T-cell (primary cell): ENCODE measurements at regions not wholly inside any gene's neighbourhood (a gene's known extent, or its start where the extent isn't known, plus 50 kb on each side); places are given as distances from the start of the nearest gene placed in this dataset.

Experiments used
- ATAC-seq, 4 experiments: fragments of 200-7000 bp in 3 of 4; fragments of 150-1000 bp in 1 of 4; cut with Tn5 transposase; replicated peaks in 1 of 4; 1 replicate in 3 of 4; 2 replicates in 1 of 4; pipeline ENCODE4 v1.10.0; 2021; ENCODE audit warnings: moderate library complexity in 3 of 4, mild to moderate bottlenecking in 2 of 4, moderate number of reproducible peaks in 1 of 4
- CTCF ChIA-PET, 2 donors: fragments of 300-600 bp; sonication (Branson Sonifier 250); formaldehyde crosslinking; loops; one replicate each; lab custom pipeline; 2022; ENCODE audit warnings: antibody characterized with exemption in 2 of 2; lab: Charles Lee
- POLR2A ChIA-PET, 2 donors: fragments of 300-600 bp; sonication (Branson Sonifier 250); formaldehyde crosslinking; loops; one replicate each; lab custom pipeline; 2022; ENCODE audit warnings: antibody characterized with exemption in 2 of 2; lab: Charles Lee
- DNase-seq, 35 experiments: peaks; one replicate each; pipeline versions ENCODE4 v3.0.0 to v3.0.0-alpha.2; 2013 to 2023
- H3K27ac ChIP-seq: one replicate; pipeline ENCODE4 v1.5.1; 2013; ENCODE audit warnings: low read length
- H3K27me3 ChIP-seq, 2 experiments: replicated peaks in 1 of 2; 1 replicate in 1 of 2; 2 replicates in 1 of 2; pipeline versions ENCODE4 v1.6.1 to v1.7.0; 2013; ENCODE audit warnings: low read length in 1 of 2, mixed read lengths in 1 of 2; ENCODE audit not compliant: control insufficient read depth in 2 of 2, insufficient read depth in 2 of 2; ENCODE audit errors: extremely low read depth in 1 of 2
- H3K36me3 ChIP-seq, 2 donors: 1 replicate in 1 of 2; 2 replicates in 1 of 2; pipeline versions ENCODE4 v1.6.1 to v1.7.0; 2013; ENCODE audit warnings: low read length in 1 of 2; ENCODE audit not compliant: control insufficient read depth in 2 of 2, insufficient read depth in 1 of 2; ENCODE audit errors: extremely low read depth in 1 of 2
- H3K4me1 ChIP-seq, 2 experiments: 1 replicate in 1 of 2; 2 replicates in 1 of 2; pipeline versions ENCODE4 v1.6.1 to v1.7.0; 2013; ENCODE audit warnings: low read length in 2 of 2, mixed read lengths in 1 of 2; ENCODE audit not compliant: insufficient read depth in 2 of 2, control insufficient read depth in 1 of 2; ENCODE audit errors: extremely low read depth in 1 of 2
- H3K4me3 ChIP-seq, 2 donors: 1 replicate in 1 of 2; 2 replicates in 1 of 2; pipeline versions ENCODE4 v1.5.1 to v1.7.0; 2013; ENCODE audit warnings: mild to moderate bottlenecking in 2 of 2, low read length in 1 of 2, moderate library complexity in 1 of 2; ENCODE audit not compliant: control insufficient read depth in 1 of 2; ENCODE audit errors: extremely low read depth in 1 of 2
- H3K9me3 ChIP-seq: 2 replicates; pipeline ENCODE4 v1.7.0; 2013
- H3K27ac Mint-ChIP-seq, 2 donors: one replicate each; pipeline ENCODE4 v1.8.0; 2020 to 2021; ENCODE audit warnings: mild to moderate bottlenecking in 2 of 2, mixed read lengths in 2 of 2
- H3K27me3 Mint-ChIP-seq, 2 donors: one replicate each; pipeline ENCODE4 v1.8.0; 2021 to 2022; ENCODE audit warnings: mixed read lengths in 2 of 2
- H3K36me3 Mint-ChIP-seq: one replicate; pipeline ENCODE4 v1.8.0; 2021; ENCODE audit warnings: mixed read lengths
- H3K4me1 Mint-ChIP-seq, 3 donors: one replicate each; pipeline ENCODE4 v1.8.0; 2020 to 2022; ENCODE audit warnings: mixed read lengths in 3 of 3, mild to moderate bottlenecking in 1 of 3
- H3K4me3 Mint-ChIP-seq, 3 donors: one replicate each; pipeline ENCODE4 v1.8.0; 2020 to 2022; ENCODE audit warnings: mild to moderate bottlenecking in 3 of 3, mixed read lengths in 3 of 3, moderate library complexity in 3 of 3
- H3K9me3 Mint-ChIP-seq, 3 donors: one replicate each; pipeline ENCODE4 v1.8.0; 2020 to 2022; ENCODE audit warnings: mixed read lengths in 3 of 3
- WGBS: methylation state at CpG from one replicate; pipeline ENCODE4 v1.1.5; 2013; ENCODE audit warnings: missing lambda C conversion rate; ENCODE audit not compliant: insufficient coverage; 5-methylcytosine and 5-hydroxymethylcytosine counted together

DNA sequence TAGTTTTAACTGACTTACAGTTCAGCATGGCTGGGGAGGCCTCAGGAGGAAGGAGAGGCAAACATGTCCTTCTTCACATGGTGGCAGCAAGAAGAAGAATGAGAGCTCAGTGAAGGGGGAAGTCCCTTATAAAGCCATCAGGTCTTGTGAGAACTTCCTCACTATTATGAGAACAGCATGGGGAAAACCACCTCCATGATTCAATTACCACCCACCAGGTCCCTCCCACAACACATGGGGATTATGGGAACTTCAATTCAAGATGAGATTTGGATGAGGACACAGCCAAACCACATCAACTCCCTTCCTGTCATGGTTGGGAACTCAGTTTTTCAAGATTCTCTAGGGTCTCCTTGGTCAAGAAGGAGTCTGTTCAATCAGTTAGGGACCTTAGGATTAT is 432.9 kb upstream of the CNTN5 start:
- Histone ChIP-seq H3K36me3 (no peaks in the 10 kb centered on the region), H3K4me1 (no peaks in the 10 kb centered on the region), H3K27ac (no peak overlapping the region), H3K27me3 (no peaks in the 10 kb centered on the region), H3K9me3 (no peaks in the 10 kb centered on the region), H3K4me3 (no peak overlapping the region)
- Mint-ChIP-seq H3K4me1 (no peaks in the 10 kb centered on the region), H3K36me3 (no peaks in the 10 kb centered on the region), H3K27ac (no peak overlapping the region), H3K27me3 (no peaks in the 10 kb centered on the region), H3K4me3 (no peak overlapping the region), H3K9me3 (peaks cover 0 to 11% (median 9%) of the 10 kb centered on the region in 3 donors)
- ATAC-seq (no peak), DNase-seq (no peak)
- CTCF ChIA-PET, result interaction anchor here in 1 of 2 donors (0.6 kb wide), 1 partner anchor 39 kb away, joined by 3 read pairs; no protein-coding TSS in a partner anchor
- POLR2A ChIA-PET, result no interaction called here

DNA sequence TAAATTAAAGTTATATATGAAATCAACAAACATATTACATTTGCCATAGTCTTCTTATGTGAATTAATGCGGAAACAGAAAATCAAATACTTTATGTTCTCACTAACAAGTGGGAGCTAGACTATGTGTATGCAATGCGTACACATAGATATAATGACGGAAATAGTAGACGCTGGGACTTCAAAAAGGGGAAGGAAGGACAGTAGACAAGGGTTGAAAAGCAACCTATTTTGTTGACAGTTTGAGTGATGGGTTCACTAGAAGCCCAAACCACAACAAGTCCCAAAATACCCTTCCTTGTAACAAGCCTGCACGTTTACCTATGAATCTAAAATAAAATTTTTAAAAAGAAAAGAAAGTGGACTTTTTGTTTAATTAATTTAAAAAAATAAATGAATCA is 430.8 kb upstream of the CNTN5 start:
- peaks cover 6 to 18% (median 15%) of the 10 kb centered on the region in 3 donors for H3K9me3 Mint-ChIP-seq
- no peaks in the 10 kb centered on the region for H3K36me3 Mint-ChIP-seq
- no peak overlapping the region for H3K4me3 ChIP-seq
- ATAC-seq (no peak), DNase-seq (no peak)
- no peaks in the 10 kb centered on the region for H3K9me3 ChIP-seq
- H3K36me3 ChIP-seq, result no peaks in the 10 kb centered on the region
- H3K4me3 Mint-ChIP-seq, result no peak overlapping the region
- no peak overlapping the region for H3K27ac ChIP-seq
- H3K27ac Mint-ChIP-seq, result no peak overlapping the region
- H3K4me1 Mint-ChIP-seq, result no peaks in the 10 kb centered on the region
- no CpG with 5 or more reads among the region's 5 CpGs for WGBS
- ChIA-PET POLR2A (no interaction called here), CTCF (no interaction called here)
- H3K27me3 ChIP-seq, result no peaks in the 10 kb centered on the region
- no peaks in the 10 kb centered on the region for H3K4me1 ChIP-seq
- H3K27me3 Mint-ChIP-seq, result no peaks in the 10 kb centered on the region

DNA sequence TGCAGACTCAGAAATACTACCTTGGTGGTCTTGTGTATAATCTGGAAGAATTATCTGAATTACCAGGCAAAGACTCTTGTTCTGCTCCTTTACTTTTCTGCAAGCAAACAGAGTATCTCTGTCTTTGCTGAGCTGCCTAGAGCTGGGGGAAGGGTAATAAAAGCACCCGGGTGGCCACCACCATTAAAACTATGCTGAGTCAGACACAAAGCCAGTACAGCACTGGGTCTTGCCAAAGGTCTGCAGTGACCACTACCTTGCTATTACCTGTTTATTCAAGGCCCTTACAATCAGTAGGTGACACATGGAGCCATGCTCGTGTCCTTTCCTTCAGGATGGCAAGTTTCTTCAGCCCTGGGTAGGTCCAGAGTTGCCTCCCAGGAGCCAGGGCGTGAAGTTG is 420.6 kb upstream of the CNTN5 start:
- 71% methylated on average over 3 of the region's 3 CpGs for WGBS
- Histone ChIP-seq H3K4me3 (no peak overlapping the region), H3K36me3 (no peaks in the 10 kb centered on the region), H3K27me3 (no peaks in the 10 kb centered on the region), H3K9me3 (no peaks in the 10 kb centered on the region), H3K27ac (no peak overlapping the region), H3K4me1 (no peaks in the 10 kb centered on the region)
- Mint-ChIP-seq H3K27ac (no peak overlapping the region), H3K4me1 (no peaks in the 10 kb centered on the region), H3K9me3 (peaks cover 14 to 25% (median 19%) of the 10 kb centered on the region in 3 donors), H3K36me3 (no peaks in the 10 kb centered on the region), H3K4me3 (no peak overlapping the region), H3K27me3 (no peaks in the 10 kb centered on the region)
- ChIA-PET CTCF (no interaction called here), POLR2A (no interaction called here)
- ATAC-seq, result no peak
- DNase-seq, result no peak

DNA sequence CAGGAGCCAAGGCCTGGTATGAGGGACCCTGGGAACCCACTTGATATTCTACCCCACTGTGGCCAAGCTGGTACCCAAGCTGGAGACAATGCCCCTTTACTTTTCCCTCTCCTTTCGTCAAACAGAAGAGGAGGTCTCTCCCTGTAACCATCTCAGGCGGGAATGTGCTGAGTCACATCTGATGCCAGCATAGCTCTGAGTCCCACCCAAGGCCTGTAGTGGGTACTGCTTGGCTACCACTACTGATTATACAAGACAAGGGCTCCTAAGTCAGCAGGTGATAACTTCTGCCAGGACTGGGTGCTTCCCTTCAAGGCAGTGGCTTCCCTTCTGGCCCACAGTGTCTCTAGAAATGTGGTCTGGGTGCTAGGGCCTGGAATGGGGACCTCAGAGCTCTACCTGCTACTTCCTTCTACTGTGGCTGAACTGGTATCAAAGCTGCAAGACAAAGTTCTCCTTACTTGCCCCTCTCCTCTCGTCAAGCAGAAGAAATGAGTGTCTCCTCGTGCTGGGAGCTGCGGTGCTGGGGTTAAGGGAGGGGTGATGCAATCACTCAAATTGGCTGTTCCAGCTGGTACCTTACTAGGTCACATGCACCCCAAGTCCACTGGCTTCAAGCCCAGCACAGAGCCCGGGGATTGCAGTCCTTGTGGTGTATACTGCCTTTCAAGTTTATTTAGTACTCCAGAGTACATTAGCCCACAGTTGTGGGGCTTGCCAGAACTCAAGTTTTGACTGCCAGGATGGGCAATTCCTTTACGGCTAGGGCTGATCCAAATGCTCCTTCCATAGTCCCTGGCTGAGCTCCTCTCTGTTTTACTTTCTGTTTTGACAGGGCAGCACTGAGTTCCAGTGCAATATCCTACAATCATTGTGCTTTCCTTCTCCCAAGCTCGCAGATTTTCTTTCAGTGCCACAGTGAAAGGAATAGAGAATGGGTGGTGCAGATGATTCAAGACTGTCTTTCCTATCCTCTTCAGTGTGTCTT is 419.7 kb upstream of the CNTN5 start:
- 44% methylated on average over 2 of the region's 8 CpGs for WGBS
- Histone ChIP-seq H3K36me3 (no peaks in the 10 kb centered on the region), H3K4me3 (no peak overlapping the region), H3K4me1 (no peaks in the 10 kb centered on the region), H3K27me3 (no peaks in the 10 kb centered on the region), H3K9me3 (no peaks in the 10 kb centered on the region), H3K27ac (no peak overlapping the region)
- Mint-ChIP-seq H3K9me3 (peaks cover 7 to 24% (median 14%) of the 10 kb centered on the region in 3 donors), H3K27ac (no peak overlapping the region), H3K36me3 (no peaks in the 10 kb centered on the region), H3K4me3 (no peak overlapping the region), H3K4me1 (no peaks in the 10 kb centered on the region), H3K27me3 (no peaks in the 10 kb centered on the region)
- no peak for DNase-seq
- ChIA-PET POLR2A (no interaction called here), CTCF (no interaction called here)
- no peak for ATAC-seq

DNA sequence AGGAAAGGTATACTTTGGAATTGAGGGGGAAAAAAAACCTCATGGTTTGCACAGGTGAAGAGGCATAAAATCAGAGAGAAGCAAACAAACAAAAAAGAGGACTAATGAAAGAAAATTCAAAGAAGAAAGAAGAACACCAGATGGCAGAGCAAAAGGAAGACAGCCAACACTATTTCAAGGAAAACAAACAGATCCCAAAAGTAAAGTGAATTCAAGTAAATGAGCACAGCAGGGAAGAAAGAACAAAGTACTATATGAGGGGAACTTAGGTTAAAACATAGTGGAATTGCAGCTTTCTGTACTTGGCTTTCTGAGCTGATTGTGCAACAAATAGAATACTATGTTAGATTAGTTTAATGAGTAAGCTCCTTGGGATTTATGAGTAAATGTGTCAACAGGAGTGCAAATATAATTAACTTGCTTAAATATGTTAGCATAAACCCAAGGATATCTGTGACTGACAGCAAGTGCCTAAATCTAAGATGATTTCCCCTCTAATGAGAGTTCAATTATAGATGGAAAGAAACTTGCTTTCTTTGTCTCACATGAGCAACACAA is 404.6 kb upstream of the CNTN5 start:
- H3K27ac ChIP-seq, result no peak overlapping the region
- no peaks in the 10 kb centered on the region for H3K4me1 ChIP-seq
- Mint-ChIP-seq H3K4me3 (no peak overlapping the region), H3K27ac (no peak overlapping the region), H3K9me3 (peaks cover 12 to 35% (median 17%) of the 10 kb centered on the region in 3 donors), H3K27me3 (no peaks in the 10 kb centered on the region), H3K4me1 (no peaks in the 10 kb centered on the region), H3K36me3 (no peaks in the 10 kb centered on the region)
- no peak for ATAC-seq
- H3K36me3 ChIP-seq, result no peaks in the 10 kb centered on the region
- no peak overlapping the region for H3K4me3 ChIP-seq
- H3K27me3 ChIP-seq, result no peaks in the 10 kb centered on the region
- ChIA-PET POLR2A (no interaction called here), CTCF (no interaction called here)
- no peaks in the 10 kb centered on the region for H3K9me3 ChIP-seq
- DNase-seq, result no peak

DNA sequence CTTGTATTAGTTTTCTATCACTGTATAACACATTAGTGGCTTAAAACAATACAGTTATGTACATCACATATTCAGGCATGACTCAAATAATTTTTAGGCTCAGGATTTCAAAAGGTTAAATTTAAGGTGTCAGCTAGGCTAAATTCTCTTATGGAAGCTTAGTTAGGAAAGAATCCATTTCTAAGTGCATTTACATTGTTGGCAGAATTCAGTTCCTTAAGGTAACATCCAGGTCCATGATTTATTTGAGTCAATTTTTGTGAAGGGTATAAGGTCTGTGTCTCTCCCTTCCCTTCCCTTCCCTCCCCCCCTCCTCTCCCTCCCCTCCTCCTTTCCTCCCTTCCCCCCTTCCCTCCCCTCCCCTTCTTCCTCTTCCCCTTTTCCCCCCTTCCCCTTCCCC is 399.0 kb upstream of the CNTN5 start:
- no peaks in the 10 kb centered on the region for H3K4me1 ChIP-seq
- H3K36me3 Mint-ChIP-seq, result no peaks in the 10 kb centered on the region
- H3K9me3 Mint-ChIP-seq, result peaks cover 18 to 53% (median 19%) of the 10 kb centered on the region in 3 donors
- H3K27ac Mint-ChIP-seq, result no peak overlapping the region
- ChIA-PET POLR2A (no interaction called here), CTCF (no interaction called here)
- no peaks in the 10 kb centered on the region for H3K4me1 Mint-ChIP-seq
- no peak overlapping the region for H3K4me3 ChIP-seq
- H3K27me3 Mint-ChIP-seq, result no peaks in the 10 kb centered on the region
- H3K27ac ChIP-seq, result no peak overlapping the region
- H3K4me3 Mint-ChIP-seq, result no peak overlapping the region
- H3K9me3 ChIP-seq, result peaks cover 4% of the 10 kb centered on the region
- H3K27me3 ChIP-seq, result no peaks in the 10 kb centered on the region
- DNase-seq (no peak), ATAC-seq (no peak)
- H3K36me3 ChIP-seq, result no peaks in the 10 kb centered on the region
